HFFc6 (cell line): ENCODE measurements at regions not wholly inside any gene's neighbourhood (a gene's known extent, or its start where the extent isn't known, plus 50 kb on each side); places are given as distances from the start of the nearest gene placed in this dataset.

Source experiments
- DNase-seq: peaks from one replicate; pipeline ENCODE4 v3.0.0-alpha.2; 2018
- H3K27ac Mint-ChIP-seq: 2 replicates; pipeline ENCODE4 v1.8.0; 2020; ENCODE audit warnings: mild to moderate bottlenecking, mixed read lengths
- H3K27me3 Mint-ChIP-seq: 2 replicates; pipeline ENCODE4 v1.8.0; 2021; ENCODE audit warnings: mild to moderate bottlenecking, moderate library complexity, mixed read lengths; ENCODE audit not compliant: insufficient read depth
- H3K36me3 Mint-ChIP-seq: 2 replicates; pipeline ENCODE4 v1.8.0; 2021; ENCODE audit warnings: low read depth, mixed read lengths
- H3K4me1 Mint-ChIP-seq: 2 replicates; pipeline ENCODE4 v1.8.0; 2020; ENCODE audit warnings: low read depth, mixed read lengths
- H3K4me3 Mint-ChIP-seq: 2 replicates; pipeline ENCODE4 v1.8.0; 2020; ENCODE audit warnings: mild to moderate bottlenecking, moderate library complexity, mixed read lengths
- H3K9me3 Mint-ChIP-seq: 2 replicates; pipeline ENCODE4 v1.8.0; 2020; ENCODE audit warnings: mild to moderate bottlenecking, mixed read lengths
- TF ChIP-seq, protein P1 (sequence below): fragments of 200-600 bp; sonication (generic); IDR thresholded peaks from 2 replicates; pipeline ENCODE4 v1.5.0; 2021; ENCODE audit warnings: antibody characterized with exemption, mild to moderate bottlenecking

- H3K4me1 Mint-ChIP-seq, result no peaks in the 10 kb centered on the region
- no peak overlapping the region for H3K4me3 Mint-ChIP-seq
- TF ChIP-seq, protein P1, sequence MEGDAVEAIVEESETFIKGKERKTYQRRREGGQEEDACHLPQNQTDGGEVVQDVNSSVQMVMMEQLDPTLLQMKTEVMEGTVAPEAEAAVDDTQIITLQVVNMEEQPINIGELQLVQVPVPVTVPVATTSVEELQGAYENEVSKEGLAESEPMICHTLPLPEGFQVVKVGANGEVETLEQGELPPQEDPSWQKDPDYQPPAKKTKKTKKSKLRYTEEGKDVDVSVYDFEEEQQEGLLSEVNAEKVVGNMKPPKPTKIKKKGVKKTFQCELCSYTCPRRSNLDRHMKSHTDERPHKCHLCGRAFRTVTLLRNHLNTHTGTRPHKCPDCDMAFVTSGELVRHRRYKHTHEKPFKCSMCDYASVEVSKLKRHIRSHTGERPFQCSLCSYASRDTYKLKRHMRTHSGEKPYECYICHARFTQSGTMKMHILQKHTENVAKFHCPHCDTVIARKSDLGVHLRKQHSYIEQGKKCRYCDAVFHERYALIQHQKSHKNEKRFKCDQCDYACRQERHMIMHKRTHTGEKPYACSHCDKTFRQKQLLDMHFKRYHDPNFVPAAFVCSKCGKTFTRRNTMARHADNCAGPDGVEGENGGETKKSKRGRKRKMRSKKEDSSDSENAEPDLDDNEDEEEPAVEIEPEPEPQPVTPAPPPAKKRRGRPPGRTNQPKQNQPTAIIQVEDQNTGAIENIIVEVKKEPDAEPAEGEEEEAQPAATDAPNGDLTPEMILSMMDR, result no peak
- no peak for DNase-seq
- no peaks in the 10 kb centered on the region for H3K36me3 Mint-ChIP-seq
- H3K27me3 Mint-ChIP-seq, result no peaks in the 10 kb centered on the region
- H3K27ac Mint-ChIP-seq, result no peak overlapping the region
- peaks cover 33% of the 10 kb centered on the region for H3K9me3 Mint-ChIP-seq
Measured at GRCh38 chr3:164608554-164609276, 469.6 kb downstream of the SI start.

- no peak overlapping the region for H3K27ac Mint-ChIP-seq
- no peak overlapping the region for H3K4me3 Mint-ChIP-seq
- no peaks in the 10 kb centered on the region for H3K4me1 Mint-ChIP-seq
- H3K27me3 Mint-ChIP-seq, result no peaks in the 10 kb centered on the region
- no peaks in the 10 kb centered on the region for H3K36me3 Mint-ChIP-seq
- TF ChIP-seq, protein P1, result no peak
- no peak for DNase-seq
- peaks cover 39% of the 10 kb centered on the region for H3K9me3 Mint-ChIP-seq
Measured at GRCh38 chr3:164604687-164605086, 473.6 kb downstream of the SI start.

GRCh38 chr3:164577667-164578210 lies 500.6 kb downstream of the SI start:
- TF ChIP-seq, protein P1, result no peak
- Mint-ChIP-seq H3K9me3 (peaks cover 18% of the 10 kb centered on the region), H3K36me3 (0 out of 2 replicates have a peak, but pooled peaks cover 4% of the 10 kb centered on the region), H3K27ac (no peak overlapping the region), H3K27me3 (no peaks in the 10 kb centered on the region), H3K4me3 (no peak overlapping the region), H3K4me1 (no peaks in the 10 kb centered on the region)
- DNase-seq, result no peak

DNA sequence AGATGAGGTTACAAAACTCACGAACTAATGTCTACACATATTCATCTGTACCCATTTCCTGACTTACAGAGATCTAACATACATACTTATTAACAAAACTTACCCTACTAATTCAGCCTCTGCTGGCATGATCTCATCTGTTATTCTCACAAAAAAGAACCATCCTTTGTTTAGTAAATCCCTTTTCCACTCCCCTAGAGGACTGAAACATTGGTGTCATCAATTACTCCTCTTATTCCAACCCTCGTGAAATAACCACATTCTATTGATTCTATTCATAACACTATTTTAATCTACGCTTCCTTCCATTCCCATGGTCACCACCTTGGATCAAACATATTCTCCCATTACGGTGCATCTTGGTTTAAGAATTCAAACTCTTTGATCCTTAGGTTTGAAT lies 505.9 kb downstream of the SI start:
- no peaks in the 10 kb centered on the region for H3K27me3 Mint-ChIP-seq
- H3K9me3 Mint-ChIP-seq, result peaks cover 16% of the 10 kb centered on the region
- H3K4me1 Mint-ChIP-seq, result no peaks in the 10 kb centered on the region
- H3K27ac Mint-ChIP-seq, result no peak overlapping the region
- TF ChIP-seq, protein P1, result no peak
- no peak for DNase-seq
- H3K4me3 Mint-ChIP-seq, result no peak overlapping the region
- no peaks in the 10 kb centered on the region for H3K36me3 Mint-ChIP-seq

GRCh38 chr3:164550857-164551256 lies 527.4 kb downstream of the SI start:
- no peak overlapping the region for H3K27ac Mint-ChIP-seq
- peaks cover 42% of the 10 kb centered on the region for H3K9me3 Mint-ChIP-seq
- H3K4me3 Mint-ChIP-seq, result no peak overlapping the region
- no peak for DNase-seq
- TF ChIP-seq, protein P1, result no peak
- H3K36me3 Mint-ChIP-seq, result no peaks in the 10 kb centered on the region
- no peaks in the 10 kb centered on the region; the same call in none of the 2 replicates for H3K27me3 Mint-ChIP-seq
- H3K4me1 Mint-ChIP-seq, result no peaks in the 10 kb centered on the region
